ENCODE measurements at regions not wholly inside any gene's neighbourhood (a gene's known extent, or its start where the extent isn't known, plus 50 kb on each side); places are given as distances from the start of the nearest gene placed in this dataset.
"Not testable (repeated sequence)": the region's sequence is repeated elsewhere in the genome, so short reads cannot be mapped to it uniquely, and the experiment has no call there.

DNA sequence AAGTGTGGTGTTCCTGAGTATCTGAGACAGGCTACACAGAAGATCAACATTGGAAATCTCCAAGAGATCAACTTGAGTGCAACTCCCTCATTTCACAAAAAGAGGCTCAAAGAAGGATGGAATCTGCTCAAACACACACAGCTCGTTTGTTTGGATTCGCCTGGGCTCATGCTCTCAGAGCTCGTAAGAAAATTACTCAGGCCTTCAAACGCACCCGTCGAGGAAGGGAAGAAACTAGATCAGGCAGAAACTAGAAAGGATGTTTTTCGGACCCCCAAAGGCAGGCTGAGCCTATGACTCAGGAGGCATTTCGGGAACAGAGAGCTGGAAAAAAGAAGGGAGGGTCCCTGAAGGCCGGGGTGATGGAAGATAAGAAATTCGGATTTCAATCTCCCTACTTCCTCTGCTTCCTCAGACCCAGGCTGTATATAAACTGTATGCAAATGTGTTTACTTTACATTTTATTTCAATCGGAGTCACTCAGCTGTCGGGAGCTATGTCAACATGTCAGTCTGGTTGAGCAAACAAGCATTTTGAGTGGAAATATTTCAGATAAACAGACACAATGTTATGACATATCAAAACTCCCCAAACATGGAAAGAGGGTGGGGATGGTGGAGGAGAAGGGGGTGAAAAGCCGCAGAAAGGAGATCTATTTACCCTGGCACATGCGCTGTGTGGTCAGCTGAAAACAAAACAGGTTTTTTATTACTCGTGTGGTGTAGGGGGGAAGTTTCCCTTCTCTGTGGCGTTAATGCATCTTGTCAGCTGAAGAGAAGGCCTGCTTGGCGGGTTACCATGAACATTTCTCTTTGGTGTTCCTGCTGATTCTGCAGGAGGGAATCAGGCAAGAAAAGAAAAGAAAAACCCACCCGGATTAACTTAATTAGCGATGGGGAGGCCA lies 129.1 kb upstream of the TBX3 start:
- H3K27ac ChIP-seq: peak overlapping the region; percentile 78
- TF ChIP-seq, protein P1, sequence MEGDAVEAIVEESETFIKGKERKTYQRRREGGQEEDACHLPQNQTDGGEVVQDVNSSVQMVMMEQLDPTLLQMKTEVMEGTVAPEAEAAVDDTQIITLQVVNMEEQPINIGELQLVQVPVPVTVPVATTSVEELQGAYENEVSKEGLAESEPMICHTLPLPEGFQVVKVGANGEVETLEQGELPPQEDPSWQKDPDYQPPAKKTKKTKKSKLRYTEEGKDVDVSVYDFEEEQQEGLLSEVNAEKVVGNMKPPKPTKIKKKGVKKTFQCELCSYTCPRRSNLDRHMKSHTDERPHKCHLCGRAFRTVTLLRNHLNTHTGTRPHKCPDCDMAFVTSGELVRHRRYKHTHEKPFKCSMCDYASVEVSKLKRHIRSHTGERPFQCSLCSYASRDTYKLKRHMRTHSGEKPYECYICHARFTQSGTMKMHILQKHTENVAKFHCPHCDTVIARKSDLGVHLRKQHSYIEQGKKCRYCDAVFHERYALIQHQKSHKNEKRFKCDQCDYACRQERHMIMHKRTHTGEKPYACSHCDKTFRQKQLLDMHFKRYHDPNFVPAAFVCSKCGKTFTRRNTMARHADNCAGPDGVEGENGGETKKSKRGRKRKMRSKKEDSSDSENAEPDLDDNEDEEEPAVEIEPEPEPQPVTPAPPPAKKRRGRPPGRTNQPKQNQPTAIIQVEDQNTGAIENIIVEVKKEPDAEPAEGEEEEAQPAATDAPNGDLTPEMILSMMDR (conservative IDR thresholded peaks at IDR 0.05): no peak

GRCh38 chr12:114812384-114812783 lies 128.4 kb upstream of the TBX3 start:
- TF ChIP-seq, protein P1 (conservative IDR thresholded peaks at IDR 0.05): no peak
- H3K27ac ChIP-seq: peak overlapping the region; percentile 78

DNA sequence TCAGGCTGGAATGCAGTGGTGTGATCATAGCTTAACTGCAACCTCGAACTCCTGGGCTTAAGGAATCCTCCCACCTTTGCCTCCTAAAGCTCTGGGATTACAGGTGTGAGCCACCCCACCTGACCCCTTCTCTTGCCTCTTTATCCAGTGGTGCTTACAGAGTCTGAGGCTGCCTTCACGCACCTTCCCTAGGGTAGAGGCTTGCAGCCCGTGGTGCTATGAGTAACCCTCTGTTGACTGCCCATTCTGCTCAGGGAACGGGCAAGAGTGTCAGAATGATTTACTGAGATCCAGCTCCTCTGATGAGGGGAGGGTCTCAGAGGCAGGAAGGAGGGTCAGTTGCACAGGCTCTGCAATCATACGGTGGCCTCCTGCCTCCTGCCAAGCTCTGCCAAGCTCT lies 125.1 kb upstream of the TBX3 start:
- H3K27ac ChIP-seq: no peak overlapping the region
- TF ChIP-seq, protein P1 (conservative IDR thresholded peaks at IDR 0.05): no peak

DNA sequence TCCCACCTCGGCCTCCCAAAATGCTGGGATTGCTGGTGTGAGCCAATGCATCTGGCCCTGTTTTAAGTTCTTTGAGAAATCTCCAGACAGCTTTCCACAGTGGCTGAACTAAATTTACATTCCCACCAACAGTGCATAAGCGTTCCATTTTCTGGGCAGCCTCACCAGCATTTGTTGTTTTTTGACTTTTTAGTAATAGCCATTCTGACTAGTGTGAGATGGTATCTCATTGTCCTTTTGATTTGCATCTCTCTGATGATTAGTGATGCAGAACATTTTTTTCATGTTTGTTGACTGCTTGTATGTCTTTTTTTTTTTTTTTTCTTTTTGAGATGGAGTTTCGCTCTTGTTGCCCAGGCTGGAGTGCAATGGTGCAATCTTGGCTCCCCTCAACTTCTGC lies 117.4 kb upstream of the TBX3 start:
- H3K27ac ChIP-seq: not testable (repeated sequence)

DNA sequence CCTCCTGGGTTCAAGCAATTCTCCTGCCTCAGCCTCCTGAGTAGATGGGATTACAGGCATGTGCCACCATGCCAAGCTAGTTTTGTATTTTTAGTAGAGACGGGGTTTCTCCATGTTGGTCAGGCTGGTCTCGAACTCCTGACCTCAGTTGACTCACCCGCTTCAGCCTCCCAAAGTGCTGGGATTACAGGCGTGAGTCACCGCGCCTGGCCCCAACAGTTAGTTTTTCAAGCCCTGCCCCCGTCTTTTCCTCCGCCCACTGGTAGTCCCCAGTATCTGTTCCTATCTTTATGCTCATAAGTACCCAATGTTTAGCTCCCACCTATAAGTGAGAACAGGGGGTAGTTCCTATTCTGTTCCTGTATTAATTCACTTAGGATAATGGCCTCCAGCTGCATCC lies 116.6 kb upstream of the TBX3 start:
- not testable (repeated sequence) for H3K27ac ChIP-seq

DNA sequence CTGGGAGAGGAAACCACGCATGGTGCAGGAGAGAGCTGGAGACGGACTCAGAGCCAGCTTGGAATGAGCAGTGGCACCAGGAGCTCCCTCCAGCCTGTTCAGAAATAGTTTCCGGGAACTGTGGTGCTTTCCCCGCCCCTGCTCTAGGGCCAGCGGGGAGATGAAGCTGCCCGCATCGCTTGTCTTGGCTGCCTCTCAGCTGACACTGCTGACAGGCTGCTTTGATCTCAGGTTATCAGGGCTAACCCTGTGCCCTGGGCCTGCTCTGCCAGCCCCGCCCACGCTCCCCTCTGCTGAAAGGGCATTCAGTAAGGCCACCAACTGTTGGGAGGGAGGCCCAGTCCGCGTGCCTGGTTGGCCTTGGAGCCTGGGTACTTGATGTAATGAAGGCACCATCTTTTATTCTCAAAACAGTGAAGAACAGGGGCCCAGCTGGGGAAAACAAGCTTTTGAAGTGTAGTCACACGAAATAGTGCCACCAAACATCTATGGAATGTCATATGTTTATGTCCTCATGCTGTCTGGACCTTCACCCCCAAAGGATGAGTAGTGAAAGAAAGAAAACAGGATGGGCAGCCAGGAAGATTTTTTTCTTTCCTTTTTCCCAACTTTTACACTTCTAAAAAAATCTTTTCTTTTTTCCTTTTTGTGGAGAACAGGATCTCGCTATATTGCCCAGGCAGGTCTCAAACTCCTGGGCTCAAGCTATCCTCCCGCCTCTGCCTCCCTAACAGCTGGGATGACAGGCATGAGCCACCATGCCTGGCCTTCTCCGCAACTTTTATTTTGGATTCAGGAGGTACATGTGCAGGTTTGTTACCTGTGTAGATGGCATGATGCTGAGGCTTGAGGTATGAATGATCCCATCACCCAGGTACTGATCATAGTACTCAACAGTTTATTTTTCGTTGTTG lies 115.9 kb upstream of the TBX3 start:
- H3K27ac ChIP-seq: peak overlapping the region; percentile 47
- TF ChIP-seq, protein P1 (conservative IDR thresholded peaks at IDR 0.05): no peak

- H3K27ac ChIP-seq: no peak overlapping the region
- TF ChIP-seq, protein P1 (conservative IDR thresholded peaks at IDR 0.05): no peak
Measured at GRCh38 chr12:114794049-114794558, 110.1 kb upstream of the TBX3 start.

GRCh38 chr12:114790276-114790675 lies 106.3 kb upstream of the TBX3 start:
- TF ChIP-seq, protein P1 (conservative IDR thresholded peaks at IDR 0.05): no peak

More at GRCh38 chr12:114790276-114790675, 106.3 kb upstream of the TBX3 start:
- H3K27ac ChIP-seq: no peak overlapping the region
